Inflammatory macrophage treated with lipopolysaccharide for 1 hour (primary cell): ENCODE measurements at regions not wholly inside any gene's neighbourhood (a gene's known extent, or its start where the extent isn't known, plus 50 kb on each side); places are given as distances from the start of the nearest gene placed in this dataset.

Source experiments
- DNase-seq, 2 donors: peaks; one replicate each; pipeline ENCODE4 v3.0.0-alpha.2; 2020 to 2022

- DNase-seq = no peak
Measured at GRCh38 chr13:86758116-86758515, 913.1 kb upstream of the SLITRK5 start.

- no peak for DNase-seq
Measured at GRCh38 chr13:86760620-86761019, 910.6 kb upstream of the SLITRK5 start.

GRCh38 chr13:86765462-86765861 lies 905.7 kb upstream of the SLITRK5 start:
- no peak for DNase-seq

GRCh38 chr13:86788616-86789015 lies 882.6 kb upstream of the SLITRK5 start:
- no peak for DNase-seq

GRCh38 chr13:86792153-86792651 lies 879.0 kb upstream of the SLITRK5 start:
- DNase-seq = no peak

GRCh38 chr13:86795858-86796257 lies 875.3 kb upstream of the SLITRK5 start:
- no peak for DNase-seq

GRCh38 chr13:86810361-86810760 lies 860.8 kb upstream of the SLITRK5 start:
- no peak for DNase-seq

GRCh38 chr13:86813198-86813597 lies 858.0 kb upstream of the SLITRK5 start:
- DNase-seq = no peak

GRCh38 chr13:86825410-86825809 lies 845.8 kb upstream of the SLITRK5 start:
- DNase-seq = no peak

GRCh38 chr13:86826232-86826631 lies 844.9 kb upstream of the SLITRK5 start:
- DNase-seq = no peak

GRCh38 chr13:86830046-86830445 lies 841.1 kb upstream of the SLITRK5 start:
- no peak for DNase-seq

- no peak for DNase-seq
Measured at GRCh38 chr13:86831084-86831483, 840.1 kb upstream of the SLITRK5 start.

GRCh38 chr13:86838411-86839120 lies 832.6 kb upstream of the SLITRK5 start:
- DNase-seq = no peak

GRCh38 chr13:86839221-86839620 lies 832.0 kb upstream of the SLITRK5 start:
- DNase-seq = no peak

- no peak for DNase-seq
Measured at GRCh38 chr13:86840250-86841191, 830.6 kb upstream of the SLITRK5 start.

GRCh38 chr13:86841264-86841663 lies 829.9 kb upstream of the SLITRK5 start:
- DNase-seq = no peak

- DNase-seq = no peak
Measured at GRCh38 chr13:86846501-86846900, 824.7 kb upstream of the SLITRK5 start.

- no peak for DNase-seq
Measured at GRCh38 chr13:86848716-86849115, 822.5 kb upstream of the SLITRK5 start.

GRCh38 chr13:86856991-86857390 lies 814.2 kb upstream of the SLITRK5 start:
- DNase-seq = no peak

GRCh38 chr13:86858216-86858615 lies 813.0 kb upstream of the SLITRK5 start:
- DNase-seq = no peak

GRCh38 chr13:86862137-86862536 lies 809.0 kb upstream of the SLITRK5 start:
- no peak for DNase-seq

GRCh38 chr13:86864376-86864775 lies 806.8 kb upstream of the SLITRK5 start:
- DNase-seq = no peak

GRCh38 chr13:86870444-86870843 lies 800.7 kb upstream of the SLITRK5 start:
- DNase-seq = peak; percentile 0 to 23

- DNase-seq = no peak
Measured at GRCh38 chr13:86877441-86877840, 793.7 kb upstream of the SLITRK5 start.
